ENCODE measurements at regions not wholly inside any gene's neighbourhood (a gene's known extent, or its start where the extent isn't known, plus 50 kb on each side); places are given as distances from the start of the nearest gene placed in this dataset.
"Not testable (repeated sequence)": the region's sequence is repeated elsewhere in the genome, so short reads cannot be mapped to it uniquely, and the experiment has no call there.

GRCh38 chr12:129959889-129960288, 56.1 kb upstream of the TMEM132D start:
- no peak for DNase-seq

- no peak for DNase-seq
Measured at GRCh38 chr12:129961091-129961490, 57.3 kb upstream of the TMEM132D start.

GRCh38 chr12:129961856-129962255, 58.0 kb upstream of the TMEM132D start:
- DNase-seq: no peak

GRCh38 chr12:129964300-129964699, 60.5 kb upstream of the TMEM132D start:
- DNase-seq: no peak

GRCh38 chr12:129964826-129965457, 61.1 kb upstream of the TMEM132D start:
- no peak for DNase-seq

GRCh38 chr12:129966146-129966995, 62.5 kb upstream of the TMEM132D start:
- no peak for DNase-seq

- no peak for DNase-seq
Measured at GRCh38 chr12:129971721-129972120, 67.9 kb upstream of the TMEM132D start.

GRCh38 chr12:129973236-129973961, 69.6 kb upstream of the TMEM132D start:
- no peak for DNase-seq

- DNase-seq: no peak
Measured at GRCh38 chr12:129984106-129984505, 80.3 kb upstream of the TMEM132D start.

- no peak for DNase-seq
Measured at GRCh38 chr12:129987841-129988240, 84.0 kb upstream of the TMEM132D start.

- no peak for DNase-seq
Measured at GRCh38 chr12:129994634-129995033, 90.8 kb upstream of the TMEM132D start.

GRCh38 chr12:129997239-129997638, 93.4 kb upstream of the TMEM132D start:
- no peak for DNase-seq

GRCh38 chr12:130004310-130004877, 100.6 kb upstream of the TMEM132D start:
- DNase-seq: not testable (repeated sequence)

GRCh38 chr12:130007771-130008170, 103.9 kb upstream of the TMEM132D start:
- no peak for DNase-seq

- no peak for DNase-seq
Measured at GRCh38 chr12:130008241-130008640, 104.4 kb upstream of the TMEM132D start.

GRCh38 chr12:130009961-130010360, 106.1 kb upstream of the TMEM132D start:
- DNase-seq: no peak

- no peak for DNase-seq
Measured at GRCh38 chr12:130011611-130012385, 108.0 kb upstream of the TMEM132D start.

GRCh38 chr12:130013771-130014484, 110.1 kb upstream of the TMEM132D start:
- DNase-seq: peak; percentile 25

- no peak for DNase-seq
Measured at GRCh38 chr12:130014485-130014807, 110.6 kb upstream of the TMEM132D start.

GRCh38 chr12:130016194-130016593, 112.4 kb upstream of the TMEM132D start:
- DNase-seq: no peak

- DNase-seq: no peak
Measured at GRCh38 chr12:130016986-130017385, 113.2 kb upstream of the TMEM132D start.
